ENCODE measurements at regions not wholly inside any gene's neighbourhood (a gene's known extent, or its start where the extent isn't known, plus 50 kb on each side); places are given as distances from the start of the nearest gene placed in this dataset.
A peak's percentile ranks its signal among the peaks of the same experiment; 100 is the strongest.

DNA sequence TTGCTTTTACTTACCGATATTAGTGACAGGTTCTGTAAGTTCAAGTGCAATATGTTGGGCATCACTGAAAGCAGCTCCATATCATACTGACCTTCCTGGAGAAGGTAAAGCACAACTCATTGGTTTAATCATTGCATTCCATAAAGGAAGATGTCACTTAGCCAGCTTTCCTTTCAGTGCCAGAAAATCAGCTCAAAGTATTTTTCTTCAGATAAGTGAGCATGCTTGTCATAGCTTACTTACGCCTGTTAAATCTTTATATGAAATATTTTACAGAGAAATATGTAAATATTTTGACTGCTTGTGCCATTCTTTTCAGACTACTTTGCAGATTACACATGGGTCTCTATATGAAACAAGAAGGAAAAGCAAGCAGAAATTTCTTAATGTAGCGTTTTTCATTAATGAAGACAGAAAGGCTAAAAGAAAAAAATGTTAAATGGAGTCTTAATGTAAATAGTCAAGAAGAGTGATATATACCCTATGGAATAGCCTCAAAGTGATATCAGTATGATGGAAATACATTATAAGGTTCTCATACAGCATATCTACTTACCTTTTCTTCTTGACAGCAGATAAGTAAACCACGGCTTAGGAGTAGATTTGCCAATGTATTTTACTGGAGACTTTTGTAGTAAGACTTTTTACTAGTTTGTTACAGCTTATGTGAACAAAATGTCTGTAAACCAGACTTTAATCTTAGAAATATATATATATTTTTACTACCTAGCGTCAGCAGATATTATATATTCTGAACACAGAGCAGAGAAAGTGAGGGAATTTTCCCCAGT is 649.7 kb downstream of the METTL15 start (continued):
- TF ChIP-seq EZH2 (IDR thresholded peaks at IDR 0.05): no peak

DNA sequence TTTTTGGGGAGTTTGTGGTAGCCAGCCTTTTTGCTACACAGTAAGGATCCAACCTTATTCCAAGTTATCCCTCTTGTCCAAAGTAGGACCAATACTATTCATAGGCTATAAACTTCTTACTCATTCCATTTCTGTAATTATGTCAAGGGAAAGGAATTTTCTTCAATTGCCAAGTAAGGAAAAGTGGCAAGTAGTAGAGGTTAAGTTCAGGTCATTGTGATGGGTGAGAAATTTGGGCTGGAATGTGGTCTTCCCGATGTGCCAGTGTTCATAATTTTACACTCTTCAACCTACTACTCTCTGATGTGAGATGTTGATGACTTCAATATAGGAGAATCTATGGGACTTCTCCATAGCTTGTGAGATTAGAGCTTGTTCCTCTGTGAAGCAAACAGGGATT is 648.8 kb downstream of the METTL15 start:
- Histone ChIP-seq H3K79me2 (ENCODE audit: insufficient read depth, low read length) (no peaks in the 10 kb centered on the region), H3K4me1 (ENCODE audit: control insufficient read depth in 1 of 2, insufficient read depth in 2 of 2, low read length in 2 of 2) (peaks cover 0 to 25% of the 10 kb centered on the region in 2 experiments; a peak in 1 of 4 replicates), H3K9me2 (ENCODE audit: insufficient read depth) (0 out of 2 replicates have a peak, but pooled peaks cover 3% of the 10 kb centered on the region), H3K4me3 (replicated peaks in 1 of 2; ENCODE audit: low read depth in 1 of 2, low read length in 2 of 2) (no peak overlapping the region), H3K27me3 (ENCODE audit: insufficient read depth, low read length) (no peaks in the 10 kb centered on the region), H3K9ac (ENCODE audit: low read length) (no peak overlapping the region), H3K4me2 (ENCODE audit: low read length) (peak overlapping the region; percentile 44), H4K20me1 (ENCODE audit: insufficient read depth) (no peaks in the 10 kb centered on the region), H3K36me3 (ENCODE audit: control insufficient read depth in 1 of 2, insufficient read depth in 2 of 2, low read length in 2 of 2) (no peaks in the 10 kb centered on the region), H3K9me3 (ENCODE audit: control insufficient read depth in 1 of 2, insufficient read depth in 1 of 2, low read depth in 1 of 2, low read length in 2 of 2) (no peaks in the 10 kb centered on the region), H2AFZ (ENCODE audit: low read depth, low read length, poor library complexity, severe bottlenecking) (peak overlapping the region; percentile 56), H3K27ac (ENCODE audit: low read depth, low read length) (no peak overlapping the region)
- ChIA-PET CTCF (no interaction called here), POLR2A (interaction anchor here (0.5 kb wide), 1 partner anchor 591 kb away, joined by 3 read pairs; no protein-coding TSS in a partner anchor), RAD21 (ENCODE audit: low non-redundant PET in 1 of 2, low total read pairs in 2 of 2, uncharacterized antibody in 2 of 2, unreplicated experiment in 2 of 2) (no interaction called here)
- no TSS peak for BruUV-seq (replicated peaks)
- peak; percentile 33; the same call in 1 of the 2 replicates for TF ChIP-seq SRF (IDR thresholded peaks at IDR 0.05; ENCODE audit: low read depth)
- no peak for TF ChIP-seq SP1 (IDR thresholded peaks at IDR 0.05; ENCODE audit: low read depth)
- intact Hi-C loops (cut with micrococcal nuclease): no loop called here
- DNase-seq (ENCODE audit: low read depth, low spot score) (no peak), ATAC-seq (no peak)

DNA sequence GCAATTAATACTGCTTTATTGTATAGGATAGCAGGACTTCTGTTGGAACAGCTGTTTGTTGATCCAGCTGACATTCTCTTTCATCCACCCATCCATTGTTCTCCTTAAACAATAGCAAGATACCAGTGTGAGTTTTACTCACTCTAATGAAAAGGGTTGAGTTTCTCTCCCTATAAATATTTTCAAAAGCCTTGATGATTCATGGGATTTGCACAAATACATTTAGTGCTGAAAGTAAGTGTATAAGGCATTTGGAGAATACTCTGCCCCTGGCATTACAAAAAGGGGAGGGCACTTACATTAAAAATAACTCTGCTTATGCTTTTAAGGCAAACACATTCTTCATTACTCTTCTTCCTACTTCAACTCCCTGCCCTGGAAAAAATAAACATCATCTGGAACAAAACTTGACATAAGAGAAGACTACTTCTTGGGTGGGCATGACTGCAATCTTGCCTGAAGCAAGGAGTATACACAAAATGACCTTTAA is 634.9 kb downstream of the METTL15 start:
- Histone ChIP-seq H2AFZ (ENCODE audit: low read depth, low read length, poor library complexity, severe bottlenecking) (no peak overlapping the region), H3K27ac (ENCODE audit: low read depth, low read length) (no peak overlapping the region), H3K4me1 (ENCODE audit: control insufficient read depth in 1 of 2, insufficient read depth in 2 of 2, low read length in 2 of 2) (peaks cover 0 to 6% of the 10 kb centered on the region in 2 experiments; a peak in 1 of 4 replicates), H3K9me2 (ENCODE audit: insufficient read depth) (no peaks in the 10 kb centered on the region), H3K9ac (ENCODE audit: low read length) (no peak overlapping the region), H3K4me2 (ENCODE audit: low read length) (no peak overlapping the region), H3K36me3 (ENCODE audit: control insufficient read depth in 1 of 2, insufficient read depth in 2 of 2, low read length in 2 of 2) (no peaks in the 10 kb centered on the region), H4K20me1 (ENCODE audit: insufficient read depth) (no peaks in the 10 kb centered on the region), H3K79me2 (ENCODE audit: insufficient read depth, low read length) (no peaks in the 10 kb centered on the region), H3K9me3 (ENCODE audit: control insufficient read depth in 1 of 2, insufficient read depth in 1 of 2, low read depth in 1 of 2, low read length in 2 of 2) (no peaks in the 10 kb centered on the region), H3K27me3 (ENCODE audit: insufficient read depth, low read length) (no peaks in the 10 kb centered on the region), H3K4me3 (replicated peaks in 1 of 2; ENCODE audit: low read depth in 1 of 2, low read length in 2 of 2) (no peak overlapping the region)
- ChIA-PET POLR2A (no interaction called here), RAD21 (ENCODE audit: low non-redundant PET in 1 of 2, low total read pairs in 2 of 2, uncharacterized antibody in 2 of 2, unreplicated experiment in 2 of 2) (no interaction called here), CTCF (no interaction called here)
- no TSS peak for BruUV-seq (replicated peaks)
- ATAC-seq (no peak), DNase-seq (ENCODE audit: low read depth, low spot score) (no peak)
- TF ChIP-seq RAD21 (IDR thresholded peaks at IDR 0.05; ENCODE audit: low read depth): no peak
- TF ChIP-seq POLR2AphosphoS5 (IDR thresholded peaks at IDR 0.05; ENCODE audit: low read depth, low read length): no peak
- TF ChIP-seq ZFX (IDR thresholded peaks at IDR 0.05): no peak
- TF ChIP-seq, protein P1, sequence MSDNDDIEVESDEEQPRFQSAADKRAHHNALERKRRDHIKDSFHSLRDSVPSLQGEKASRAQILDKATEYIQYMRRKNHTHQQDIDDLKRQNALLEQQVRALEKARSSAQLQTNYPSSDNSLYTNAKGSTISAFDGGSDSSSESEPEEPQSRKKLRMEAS (IDR thresholded peaks at IDR 0.05): no peak
- TF ChIP-seq POLR2A (IDR thresholded peaks at IDR 0.05; ENCODE audit: borderline replicate concordance, extremely low read depth, insufficient read depth, insufficient read length): no peak
- no peak for TF ChIP-seq ZNF274 (IDR thresholded peaks at IDR 0.05; ENCODE audit: low read depth, low read length)
- no peak for TF ChIP-seq SRF (IDR thresholded peaks at IDR 0.05; ENCODE audit: low read depth)
- TF ChIP-seq TCF7L2 (IDR thresholded peaks at IDR 0.05; ENCODE audit: borderline replicate concordance, extremely low read depth, insufficient read depth, insufficient read length): no peak
- intact Hi-C loops (cut with micrococcal nuclease): no loop called here
